Right lobe of liver (tissue), 6 donors: ENCODE measurements at regions not wholly inside any gene's neighbourhood (a gene's known extent, or its start where the extent isn't known, plus 50 kb on each side); places are given as distances from the start of the nearest gene placed in this dataset.
"Not testable (repeated sequence)": the region's sequence is repeated elsewhere in the genome, so short reads cannot be mapped to it uniquely, and the experiment has no call there.

Source experiments
- ATAC-seq, 4 donors: fragments of 200-7000 bp; cut with Tn5 transposase; one replicate each; pipeline ENCODE4 v1.9.1; 2020; ENCODE audit warnings: mild to moderate bottlenecking in 4 of 4, moderate library complexity in 4 of 4
- DNase-seq, 3 donors: peaks; one replicate each; pipeline ENCODE4 v3.0.0-alpha.2; 2020
- H3K27ac ChIP-seq, 3 donors: fragments of 200-600 bp; one replicate each; pipeline ENCODE4 v1.8.0; 2022
- H3K27me3 ChIP-seq, 2 donors: fragments of 200-600 bp; one replicate each; pipeline ENCODE4 v1.8.0; 2022
- H3K36me3 ChIP-seq, 4 donors: fragments of 200-600 bp; sonication (generic) in 1 of 4; one replicate each; pipeline versions ENCODE4 v1.5.1 to v1.8.0; 2017 to 2022; ENCODE audit warnings: control low read depth in 1 of 4
- H3K4me1 ChIP-seq, 4 donors: fragments of 200-600 bp; sonication (generic) in 1 of 4; one replicate each; pipeline versions ENCODE4 v1.5.1 to v1.8.0; 2017 to 2022; ENCODE audit warnings: control low read depth in 1 of 4
- H3K4me3 ChIP-seq, 3 donors: fragments of 200-600 bp; one replicate each; pipeline ENCODE4 v1.8.0; 2022
- H3K9me3 ChIP-seq, 4 donors: fragments of 200-600 bp; sonication (generic) in 1 of 4; one replicate each; pipeline versions ENCODE4 v1.5.1 to v1.8.0; 2017 to 2022; ENCODE audit warnings: control low read depth in 1 of 4
- CTCF ChIP-seq, 4 donors: fragments of 200-600 bp in 3 of 4; fragments of 450-650 bp in 1 of 4; IDR thresholded peaks; one replicate each; pipeline versions ENCODE4 v1.5.1 to v1.8.0; 2016 to 2022; ENCODE audit warnings: antibody characterized with exemption in 4 of 4, mild to moderate bottlenecking in 2 of 4
- POLR2A ChIP-seq: fragments of 450-650 bp; IDR thresholded peaks from one replicate; pipeline ENCODE4 v1.6.1; 2017; ENCODE audit warnings: antibody characterized with exemption, mild to moderate bottlenecking
- WGBS: methylation state at CpG from one replicate; pipeline ENCODE4 v1.1.6; 2018; ENCODE audit warnings: low coverage, low lambda C conversion rate; ENCODE audit not compliant: insufficient coverage; ENCODE audit errors: missing lambda C conversion rate; 5-methylcytosine and 5-hydroxymethylcytosine counted together
- intact Hi-C, 2 donors: fragments of 100-400 bp; cut with DNase I; formaldehyde crosslinking; loops; one replicate each; pipeline versions ENCODE4 v1.11.2 to v1.14.1; 2022
- donor health status: DM: no; HTN: yes; CAD: no.
- donor health status: DM: no; HTN: no; CAD: no.
- donor health status: DM: no; HTN: no; CAD: no.
- donor health status: DM: no; HTN: yes; CAD: no.
- donor health status: DM: no; HTN: yes; CAD: no.

GRCh38 chrX:40373025-40373424 lies 207.7 kb upstream of the ATP6AP2 start:
- DNase-seq (no peak), ATAC-seq (no peak)
- no peaks in the 10 kb centered on the region for H3K4me1 ChIP-seq
- no peaks in the 10 kb centered on the region for H3K9me3 ChIP-seq
- no peak overlapping the region for H3K27ac ChIP-seq
- intact Hi-C loops, result no loop called here
- 71% methylated on average over 3 of the region's 4 CpGs for WGBS
- no peaks in the 10 kb centered on the region for H3K36me3 ChIP-seq
- H3K27me3 ChIP-seq, result no peaks in the 10 kb centered on the region
- TF ChIP-seq CTCF (IDR thresholded peaks at IDR 0.05) (no peak), POLR2A (no peak)
- H3K4me3 ChIP-seq, result no peak overlapping the region

GRCh38 chrX:40371376-40371775 lies 209.4 kb upstream of the ATP6AP2 start:
- DNase-seq (no peak), ATAC-seq (no peak)
- Histone ChIP-seq H3K27ac (no peak overlapping the region), H3K4me3 (no peak overlapping the region), H3K27me3 (no peaks in the 10 kb centered on the region), H3K4me1 (no peaks in the 10 kb centered on the region), H3K9me3 (no peaks in the 10 kb centered on the region), H3K36me3 (no peaks in the 10 kb centered on the region)
- TF ChIP-seq CTCF (IDR thresholded peaks at IDR 0.05) (no peak), POLR2A (no peak)
- WGBS, result 50% methylated on average over 1 of the region's 6 CpGs
- intact Hi-C loops, result no loop called here

GRCh38 chrX:40368611-40369061 lies 212.1 kb upstream of the ATP6AP2 start:
- no peak overlapping the region for H3K27ac ChIP-seq
- H3K36me3 ChIP-seq, result no peaks in the 10 kb centered on the region
- no peaks in the 10 kb centered on the region for H3K4me1 ChIP-seq
- TF ChIP-seq POLR2A, result no peak
- TF ChIP-seq CTCF (IDR thresholded peaks at IDR 0.05), result no peak
- no peaks in the 10 kb centered on the region for H3K27me3 ChIP-seq
- 60% methylated on average over 5 of the region's 6 CpGs for WGBS
- H3K9me3 ChIP-seq, result no peaks in the 10 kb centered on the region
- ATAC-seq, result no peak
- DNase-seq, result no peak
- no peak overlapping the region for H3K4me3 ChIP-seq
- intact Hi-C loops, result no loop called here

- DNase-seq (no peak), ATAC-seq (no peak)
- Histone ChIP-seq H3K4me3 (no peak overlapping the region), H3K4me1 (no peaks in the 10 kb centered on the region), H3K36me3 (no peaks in the 10 kb centered on the region), H3K27me3 (no peaks in the 10 kb centered on the region), H3K9me3 (no peaks in the 10 kb centered on the region), H3K27ac (no peak overlapping the region)
- TF ChIP-seq POLR2A (no peak), CTCF (IDR thresholded peaks at IDR 0.05) (no peak)
- 59% methylated on average over 3 of the region's 3 CpGs for WGBS
- intact Hi-C loops, result no loop called here
These were observed 214.1 kb upstream of the ATP6AP2 start for GRCh38 chrX:40366661-40367060.

GRCh38 chrX:40362291-40362690 lies 218.5 kb upstream of the ATP6AP2 start:
- not testable (repeated sequence) for ATAC-seq
- 84% methylated on average over 13 of the region's 14 CpGs for WGBS

More at GRCh38 chrX:40362291-40362690, 218.5 kb upstream of the ATP6AP2 start:
- H3K4me1 ChIP-seq, H3K27me3 ChIP-seq, DNase-seq, H3K9me3 ChIP-seq, H3K27ac ChIP-seq, H3K4me3 ChIP-seq, intact Hi-C loops, H3K36me3 ChIP-seq: not testable (repeated sequence)
